Uterus (tissue), 2 donors: ENCODE measurements at regions not wholly inside any gene's neighbourhood (a gene's known extent, or its start where the extent isn't known, plus 50 kb on each side); places are given as distances from the start of the nearest gene placed in this dataset.

ENCODE experiments used
- POLR2A ChIP-seq, 2 donors: fragments of 450-650 bp; IDR thresholded peaks; one replicate each; pipeline ENCODE4 v1.6.1; 2016; ENCODE audit warnings: antibody characterized with exemption in 2 of 2, mild to moderate bottlenecking in 1 of 2, moderate library complexity in 1 of 2
- TF ChIP-seq, protein P1 (sequence below), 4 experiments: fragments of 200-600 bp in 2 of 4; fragments of 450-650 bp in 2 of 4; sonication (generic) in 2 of 4; IDR thresholded peaks; one replicate each; pipeline ENCODE4 v1.5.1; 2016 to 2019; ENCODE audit warnings: antibody characterized with exemption in 4 of 4, mild to moderate bottlenecking in 2 of 4, moderate library complexity in 1 of 4

DNA sequence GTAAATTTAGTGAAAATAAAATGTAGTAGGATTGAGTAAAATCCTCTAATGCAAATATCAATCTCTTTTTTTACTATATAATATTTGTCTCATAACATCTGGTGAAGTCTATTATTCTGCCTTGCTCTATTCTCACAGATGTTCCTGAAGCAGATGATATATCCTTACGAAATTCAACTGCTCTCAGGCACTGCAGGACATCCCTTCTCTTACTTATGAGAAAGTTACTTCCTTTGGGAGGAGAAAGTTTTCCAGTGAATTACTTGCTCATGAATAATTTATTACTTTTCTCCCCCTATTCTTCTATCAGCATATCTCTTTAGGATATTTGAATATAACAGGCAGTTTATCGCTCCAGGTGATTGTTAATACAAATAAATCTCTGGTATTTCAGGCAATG, 75.6 kb upstream of the AGA start:
- no peak for TF ChIP-seq POLR2A (IDR thresholded peaks at IDR 0.05)
- TF ChIP-seq, protein P1, sequence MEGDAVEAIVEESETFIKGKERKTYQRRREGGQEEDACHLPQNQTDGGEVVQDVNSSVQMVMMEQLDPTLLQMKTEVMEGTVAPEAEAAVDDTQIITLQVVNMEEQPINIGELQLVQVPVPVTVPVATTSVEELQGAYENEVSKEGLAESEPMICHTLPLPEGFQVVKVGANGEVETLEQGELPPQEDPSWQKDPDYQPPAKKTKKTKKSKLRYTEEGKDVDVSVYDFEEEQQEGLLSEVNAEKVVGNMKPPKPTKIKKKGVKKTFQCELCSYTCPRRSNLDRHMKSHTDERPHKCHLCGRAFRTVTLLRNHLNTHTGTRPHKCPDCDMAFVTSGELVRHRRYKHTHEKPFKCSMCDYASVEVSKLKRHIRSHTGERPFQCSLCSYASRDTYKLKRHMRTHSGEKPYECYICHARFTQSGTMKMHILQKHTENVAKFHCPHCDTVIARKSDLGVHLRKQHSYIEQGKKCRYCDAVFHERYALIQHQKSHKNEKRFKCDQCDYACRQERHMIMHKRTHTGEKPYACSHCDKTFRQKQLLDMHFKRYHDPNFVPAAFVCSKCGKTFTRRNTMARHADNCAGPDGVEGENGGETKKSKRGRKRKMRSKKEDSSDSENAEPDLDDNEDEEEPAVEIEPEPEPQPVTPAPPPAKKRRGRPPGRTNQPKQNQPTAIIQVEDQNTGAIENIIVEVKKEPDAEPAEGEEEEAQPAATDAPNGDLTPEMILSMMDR (IDR thresholded peaks at IDR 0.05): no peak
